ENCODE measurements at regions not wholly inside any gene's neighbourhood (a gene's known extent, or its start where the extent isn't known, plus 50 kb on each side); places are given as distances from the start of the nearest gene placed in this dataset.

DNA sequence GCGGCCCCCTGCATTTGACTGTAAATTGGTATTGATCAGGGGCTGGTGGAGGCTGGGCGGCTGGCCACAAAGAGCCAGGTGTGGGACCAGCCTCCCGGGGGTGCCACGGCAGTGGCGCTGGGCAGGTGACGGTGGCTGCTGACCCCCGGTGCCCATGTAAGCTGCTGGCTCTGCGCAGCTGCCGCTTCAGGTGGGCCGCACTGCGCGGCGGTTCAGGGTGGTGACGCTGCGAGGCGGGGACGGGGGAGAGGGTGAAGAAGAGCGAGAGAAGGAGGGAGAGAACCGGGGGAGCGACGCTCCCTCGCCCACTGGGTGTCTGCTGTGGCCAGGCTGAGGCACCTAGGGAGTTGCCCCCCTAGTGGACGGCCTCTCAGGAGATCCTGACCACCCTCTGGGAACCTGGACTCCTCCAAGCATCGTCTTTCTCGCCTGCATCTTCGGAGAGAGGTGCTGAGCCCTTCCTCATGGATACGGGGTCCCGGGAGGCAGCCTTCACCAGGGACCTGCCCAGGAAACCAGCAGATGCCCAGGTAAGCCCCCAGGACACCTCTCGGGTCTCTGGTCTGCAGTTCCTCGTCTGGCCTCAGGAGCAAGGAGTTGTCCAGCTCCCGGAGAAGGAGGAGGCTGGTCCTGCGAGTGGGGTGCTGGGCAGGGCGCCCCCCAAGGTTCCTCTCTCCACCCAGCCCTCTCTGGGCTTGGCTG is 77.5 kb upstream of the GATA5 start:
- Histone ChIP-seq H3K9me3 (ENCODE audit: low read length) (no peaks in the 10 kb centered on the region), H3K27ac (ENCODE audit: low read depth, low read length, poor library complexity, severe bottlenecking) (no peak overlapping the region), H3K9me2 (ENCODE audit: low read depth, low read length) (no peaks in the 10 kb centered on the region), H3F3A (ENCODE audit: insufficient read depth, low read length) (no peaks in the 10 kb centered on the region), H3K27me3 (ENCODE audit: insufficient read depth, low read length) (peaks cover 5% of the 10 kb centered on the region), H3K36me3 (ENCODE audit: insufficient read depth, low read length) (no peaks in the 10 kb centered on the region), H3K79me2 (ENCODE audit: insufficient read depth, low read length) (no peaks in the 10 kb centered on the region), H3K4me2 (ENCODE audit: low read length) (no peak overlapping the region), H4K20me1 (ENCODE audit: insufficient read depth, low read length) (no peaks in the 10 kb centered on the region), H2AFZ (ENCODE audit: low read length) (no peak overlapping the region), H3K9ac (ENCODE audit: low read length) (no peak overlapping the region), H3K4me3 (ENCODE audit: low read depth, low read length, poor library complexity, severe bottlenecking) (no peak overlapping the region), H3K4me1 (ENCODE audit: insufficient read depth, low read length, severe bottlenecking) (no peaks in the 10 kb centered on the region)
- TF ChIP-seq, protein P1, sequence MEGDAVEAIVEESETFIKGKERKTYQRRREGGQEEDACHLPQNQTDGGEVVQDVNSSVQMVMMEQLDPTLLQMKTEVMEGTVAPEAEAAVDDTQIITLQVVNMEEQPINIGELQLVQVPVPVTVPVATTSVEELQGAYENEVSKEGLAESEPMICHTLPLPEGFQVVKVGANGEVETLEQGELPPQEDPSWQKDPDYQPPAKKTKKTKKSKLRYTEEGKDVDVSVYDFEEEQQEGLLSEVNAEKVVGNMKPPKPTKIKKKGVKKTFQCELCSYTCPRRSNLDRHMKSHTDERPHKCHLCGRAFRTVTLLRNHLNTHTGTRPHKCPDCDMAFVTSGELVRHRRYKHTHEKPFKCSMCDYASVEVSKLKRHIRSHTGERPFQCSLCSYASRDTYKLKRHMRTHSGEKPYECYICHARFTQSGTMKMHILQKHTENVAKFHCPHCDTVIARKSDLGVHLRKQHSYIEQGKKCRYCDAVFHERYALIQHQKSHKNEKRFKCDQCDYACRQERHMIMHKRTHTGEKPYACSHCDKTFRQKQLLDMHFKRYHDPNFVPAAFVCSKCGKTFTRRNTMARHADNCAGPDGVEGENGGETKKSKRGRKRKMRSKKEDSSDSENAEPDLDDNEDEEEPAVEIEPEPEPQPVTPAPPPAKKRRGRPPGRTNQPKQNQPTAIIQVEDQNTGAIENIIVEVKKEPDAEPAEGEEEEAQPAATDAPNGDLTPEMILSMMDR (IDR thresholded peaks at IDR 0.05; ENCODE audit: low read length): no peak
- TF ChIP-seq EZH2 (IDR thresholded peaks at IDR 0.05; ENCODE audit: borderline replicate concordance, low read length): no peak

DNA sequence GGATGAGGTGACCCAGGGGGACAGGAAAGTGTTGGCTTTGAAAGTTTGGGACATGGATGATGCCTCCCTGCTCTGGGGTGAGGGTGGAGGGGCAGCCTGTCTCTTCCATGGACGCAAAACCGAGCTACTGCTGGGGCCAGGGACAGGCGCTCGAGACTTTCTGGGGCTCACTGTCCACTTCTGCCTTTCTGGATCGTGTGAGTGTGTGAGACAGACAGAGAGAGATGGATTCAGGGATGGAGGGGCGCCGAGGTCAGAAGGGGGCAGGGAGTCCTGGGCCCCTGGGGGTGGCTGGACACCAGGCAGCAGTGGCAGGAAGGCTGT is 78.0 kb upstream of the GATA5 start:
- Histone ChIP-seq H3K9me2 (ENCODE audit: low read depth, low read length) (no peaks in the 10 kb centered on the region), H2AFZ (ENCODE audit: low read length) (no peak overlapping the region), H4K20me1 (ENCODE audit: insufficient read depth, low read length) (no peaks in the 10 kb centered on the region), H3K9ac (ENCODE audit: low read length) (no peak overlapping the region), H3K27ac (ENCODE audit: low read depth, low read length, poor library complexity, severe bottlenecking) (no peak overlapping the region), H3K4me2 (ENCODE audit: low read length) (no peak overlapping the region), H3F3A (ENCODE audit: insufficient read depth, low read length) (no peaks in the 10 kb centered on the region), H3K36me3 (ENCODE audit: insufficient read depth, low read length) (no peaks in the 10 kb centered on the region), H3K9me3 (ENCODE audit: low read length) (no peaks in the 10 kb centered on the region), H3K79me2 (ENCODE audit: insufficient read depth, low read length) (no peaks in the 10 kb centered on the region), H3K4me1 (ENCODE audit: insufficient read depth, low read length, severe bottlenecking) (no peaks in the 10 kb centered on the region), H3K27me3 (ENCODE audit: insufficient read depth, low read length) (peaks cover 5% of the 10 kb centered on the region), H3K4me3 (ENCODE audit: low read depth, low read length, poor library complexity, severe bottlenecking) (no peak overlapping the region)
- TF ChIP-seq, protein P1 (IDR thresholded peaks at IDR 0.05; ENCODE audit: low read length): no peak
- no peak for TF ChIP-seq EZH2 (IDR thresholded peaks at IDR 0.05; ENCODE audit: borderline replicate concordance, low read length)

DNA sequence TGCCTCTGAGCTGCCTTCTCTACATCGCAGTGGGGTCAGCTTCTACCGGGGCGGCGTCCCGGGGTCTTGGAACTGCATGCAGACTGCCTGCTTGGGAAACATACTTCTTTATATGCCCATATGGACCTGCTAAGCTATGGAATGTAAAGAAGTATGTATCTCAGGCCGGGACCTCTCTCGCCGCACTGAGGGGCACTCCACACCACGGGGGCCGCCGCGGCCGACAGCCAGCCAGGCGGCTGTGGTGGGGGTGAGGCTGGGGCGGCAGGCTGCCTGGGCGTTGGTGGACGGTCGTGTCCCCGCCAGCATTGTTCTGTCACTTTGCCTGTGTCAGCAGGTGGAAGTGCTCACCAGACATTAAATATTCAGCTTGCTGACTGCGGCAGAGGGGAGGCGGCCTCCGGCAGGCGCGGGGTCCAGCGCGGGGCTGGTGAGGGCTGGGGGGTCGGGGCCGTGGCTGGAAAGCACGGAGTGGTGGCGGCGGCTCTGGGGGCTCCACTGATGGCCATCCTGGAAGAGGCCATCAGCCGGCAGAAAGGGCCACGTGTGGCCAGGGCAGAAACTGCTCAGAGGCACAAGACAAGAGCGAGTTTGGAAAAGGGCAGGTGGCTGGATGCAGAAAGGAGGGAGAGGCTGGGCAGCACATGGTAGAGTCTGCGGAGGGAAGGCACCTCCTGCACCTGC is 78.6 kb upstream of the GATA5 start:
- TF ChIP-seq EZH2 (IDR thresholded peaks at IDR 0.05; ENCODE audit: borderline replicate concordance, low read length): no peak
- TF ChIP-seq, protein P1 (IDR thresholded peaks at IDR 0.05; ENCODE audit: low read length): no peak
- H4K20me1 ChIP-seq (ENCODE audit: insufficient read depth, low read length): no peaks in the 10 kb centered on the region
- no peaks in the 10 kb centered on the region for H3K9me2 ChIP-seq (ENCODE audit: low read depth, low read length)
- peaks cover 5% of the 10 kb centered on the region for H3K27me3 ChIP-seq (ENCODE audit: insufficient read depth, low read length)
- no peak overlapping the region for H3K4me2 ChIP-seq (ENCODE audit: low read length)
- no peaks in the 10 kb centered on the region for H3K4me1 ChIP-seq (ENCODE audit: insufficient read depth, low read length, severe bottlenecking)
- H3K27ac ChIP-seq (ENCODE audit: low read depth, low read length, poor library complexity, severe bottlenecking): no peak overlapping the region
- no peaks in the 10 kb centered on the region for H3F3A ChIP-seq (ENCODE audit: insufficient read depth, low read length)
- no peak overlapping the region for H3K4me3 ChIP-seq (ENCODE audit: low read depth, low read length, poor library complexity, severe bottlenecking)
- no peaks in the 10 kb centered on the region for H3K79me2 ChIP-seq (ENCODE audit: insufficient read depth, low read length)
- H2AFZ ChIP-seq (ENCODE audit: low read length): no peak overlapping the region
- H3K9ac ChIP-seq (ENCODE audit: low read length): no peak overlapping the region
- H3K9me3 ChIP-seq (ENCODE audit: low read length): no peaks in the 10 kb centered on the region
- no peaks in the 10 kb centered on the region for H3K36me3 ChIP-seq (ENCODE audit: insufficient read depth, low read length)
